Activated CD4-positive, CD25-positive, alpha-beta regulatory T cell treated with anti-CD3 and anti-CD28 coated beads, Interleukin-2, amount 50 U/mL, for 72 hours (primary cell): ENCODE measurements at regions not wholly inside any gene's neighbourhood (a gene's known extent, or its start where the extent isn't known, plus 50 kb on each side); places are given as distances from the start of the nearest gene placed in this dataset.
"Not testable (repeated sequence)": the region's sequence is repeated elsewhere in the genome, so short reads cannot be mapped to it uniquely, and the experiment has no call there.

Source experiments
- DNase-seq: peaks from one replicate; pipeline ENCODE4 v3.0.0; 2021

DNA sequence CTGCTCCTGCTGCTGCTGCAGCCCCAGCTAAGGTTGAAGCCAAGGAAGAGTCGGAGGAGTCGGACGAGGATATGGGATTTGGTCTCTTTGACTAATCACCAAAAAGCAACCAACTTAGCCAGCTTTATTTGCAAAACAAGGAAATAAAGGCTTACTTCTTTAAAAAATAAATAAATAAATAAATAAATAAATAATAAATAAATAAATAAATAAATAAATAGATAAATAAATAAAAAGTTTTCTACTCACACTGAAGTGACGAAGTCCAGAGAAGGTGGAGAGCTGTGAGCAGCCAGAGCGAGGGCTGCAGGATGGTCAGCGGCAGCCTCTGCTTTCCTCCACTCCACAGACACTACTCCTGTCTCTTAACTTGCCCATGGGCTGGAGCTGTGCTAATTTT lies 105.6 kb upstream of the ATL2 start:
- not testable (repeated sequence) for DNase-seq

GRCh38 chr2:38480617-38481016 lies 103.5 kb upstream of the ATL2 start:
- DNase-seq, result no peak

- no peak for DNase-seq
Measured at GRCh38 chr2:38477006-38477405, 99.9 kb upstream of the ATL2 start.

GRCh38 chr2:38475567-38475881 lies 98.5 kb upstream of the ATL2 start:
- DNase-seq, result no peak

- no peak for DNase-seq
Measured at GRCh38 chr2:38474715-38475566, 97.9 kb upstream of the ATL2 start.

DNA sequence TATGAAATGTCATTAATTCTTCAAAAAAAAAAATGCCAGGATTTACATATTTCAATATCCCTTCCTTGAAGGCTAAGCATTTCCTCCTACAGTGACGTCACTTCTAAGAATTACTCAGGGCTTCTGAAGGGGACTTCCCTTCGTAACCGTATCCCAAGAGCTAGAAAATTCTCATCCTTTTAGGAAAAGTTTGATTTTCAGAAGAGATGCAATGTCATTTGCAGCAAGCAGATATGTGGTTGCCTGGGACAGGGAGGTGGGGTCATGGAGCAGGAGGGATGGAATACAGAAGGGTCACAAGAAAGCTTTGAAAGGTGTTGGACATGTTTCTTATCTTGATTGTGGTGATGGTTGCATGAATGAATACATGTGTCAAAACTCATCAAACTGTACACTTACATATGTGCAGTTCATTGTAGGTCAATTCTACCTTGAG lies 97.0 kb upstream of the ATL2 start:
- no peak for DNase-seq

GRCh38 chr2:38473333-38474005 lies 96.4 kb upstream of the ATL2 start:
- no peak for DNase-seq

- no peak for DNase-seq
Measured at GRCh38 chr2:38470115-38470514, 93.0 kb upstream of the ATL2 start.

GRCh38 chr2:38467768-38468455 lies 90.8 kb upstream of the ATL2 start:
- no peak for DNase-seq

DNA sequence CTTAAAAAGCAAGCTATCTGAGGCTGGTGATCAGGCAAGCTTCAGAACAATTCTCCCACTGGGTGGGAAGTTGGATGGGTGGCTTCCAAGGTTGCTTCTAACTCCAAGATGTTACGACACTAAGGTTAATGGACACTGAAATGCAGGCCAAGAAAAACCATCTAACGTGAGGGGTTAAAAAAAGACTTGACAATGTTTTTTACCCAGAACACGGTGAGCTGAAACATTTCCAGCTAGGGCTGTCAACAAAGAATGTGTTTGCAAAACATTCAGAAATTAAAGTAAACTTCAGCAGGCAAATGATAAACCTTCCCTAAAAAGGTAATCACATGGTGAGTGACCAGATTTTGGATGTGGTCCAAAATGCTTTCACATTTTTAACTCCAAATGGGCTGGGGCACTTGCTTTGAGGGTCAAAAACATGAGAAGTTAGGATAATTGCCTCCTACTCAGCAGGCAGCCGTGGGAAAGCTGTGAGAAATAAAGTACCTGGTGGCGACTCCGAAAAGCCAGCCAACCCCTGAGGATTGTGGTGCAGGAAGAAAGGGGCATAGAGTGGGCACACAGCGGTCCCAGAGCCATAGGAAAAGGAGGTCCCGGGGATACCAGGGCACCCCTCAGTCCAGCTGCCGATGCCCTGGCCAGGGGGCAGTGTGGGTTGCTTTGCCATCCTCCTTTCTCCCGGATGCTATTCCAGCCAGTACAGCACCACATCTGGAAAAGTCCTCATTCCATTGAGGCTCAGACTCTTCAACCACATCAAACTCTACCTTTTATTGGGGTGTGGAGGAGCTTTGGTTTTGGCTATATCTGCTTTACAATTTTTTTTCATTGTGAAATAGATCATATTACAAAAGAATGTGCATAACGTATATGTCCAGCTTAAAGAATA lies 90.0 kb upstream of the ATL2 start:
- no peak for DNase-seq

- DNase-seq, result no peak
Measured at GRCh38 chr2:38466409-38466808, 89.3 kb upstream of the ATL2 start.

DNA sequence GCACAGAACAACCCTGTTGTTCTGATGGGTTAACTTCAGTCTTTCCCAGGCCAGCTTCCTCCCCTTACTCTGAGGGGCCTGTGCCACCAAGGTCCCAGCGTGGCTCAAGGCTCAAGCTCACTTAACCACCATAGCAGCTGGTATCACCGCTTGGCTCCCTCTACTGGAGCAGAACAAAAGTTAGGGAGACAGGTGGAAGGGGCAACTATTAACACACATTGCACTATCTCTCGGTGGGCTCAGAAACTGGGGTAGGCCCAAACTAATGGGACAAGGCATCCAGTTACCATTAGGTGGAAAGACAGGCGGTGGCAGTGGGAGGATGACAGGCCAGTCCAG lies 88.7 kb upstream of the ATL2 start:
- no peak for DNase-seq

GRCh38 chr2:38464971-38465788 lies 88.1 kb upstream of the ATL2 start:
- DNase-seq, result no peak

DNA sequence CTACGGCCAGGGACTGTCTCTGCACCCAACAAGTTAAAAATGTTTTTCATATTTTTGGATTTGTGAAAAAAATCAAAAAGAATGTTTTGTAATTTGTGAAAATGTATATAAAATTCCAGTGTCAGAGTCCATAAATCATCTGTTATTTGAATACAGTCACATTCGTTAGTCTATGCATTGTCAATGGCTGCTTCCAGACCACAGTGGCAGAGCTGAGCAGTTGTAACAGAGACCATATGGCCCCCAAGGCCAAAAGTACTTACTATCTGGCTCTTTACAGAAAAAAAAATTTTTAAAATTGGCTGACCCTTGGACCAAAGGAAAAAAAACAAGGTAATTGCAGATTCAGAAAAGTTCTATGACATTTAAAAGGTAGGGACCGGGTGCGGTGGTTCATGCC lies 86.7 kb upstream of the ATL2 start:
- DNase-seq, result no peak

DNA sequence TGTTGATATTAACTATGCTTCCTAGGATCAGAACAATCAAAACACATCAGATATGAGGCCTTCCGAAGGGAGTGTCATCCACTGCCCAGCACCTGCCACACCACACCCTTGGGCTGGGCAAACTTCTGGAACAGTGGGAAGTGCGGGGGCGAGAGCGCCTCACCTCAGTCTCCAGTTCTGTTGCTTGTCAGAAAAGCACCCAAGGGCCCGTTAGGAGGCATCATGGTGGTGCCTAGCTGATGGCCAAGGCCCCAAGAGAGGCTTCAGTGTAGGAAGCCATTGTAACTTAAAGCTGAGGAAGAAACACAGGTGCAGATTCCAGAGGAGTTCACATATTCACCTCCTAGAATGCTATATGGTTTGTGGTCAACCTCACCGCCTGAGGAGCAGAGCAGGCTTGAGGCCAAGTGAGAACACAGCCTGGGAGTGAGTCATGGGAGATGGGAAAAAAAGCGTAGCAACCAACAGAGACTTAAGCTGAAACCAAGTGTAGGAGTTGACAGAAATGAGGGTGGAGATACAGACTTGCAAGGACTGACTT lies 85.1 kb upstream of the ATL2 start:
- no peak for DNase-seq

DNA sequence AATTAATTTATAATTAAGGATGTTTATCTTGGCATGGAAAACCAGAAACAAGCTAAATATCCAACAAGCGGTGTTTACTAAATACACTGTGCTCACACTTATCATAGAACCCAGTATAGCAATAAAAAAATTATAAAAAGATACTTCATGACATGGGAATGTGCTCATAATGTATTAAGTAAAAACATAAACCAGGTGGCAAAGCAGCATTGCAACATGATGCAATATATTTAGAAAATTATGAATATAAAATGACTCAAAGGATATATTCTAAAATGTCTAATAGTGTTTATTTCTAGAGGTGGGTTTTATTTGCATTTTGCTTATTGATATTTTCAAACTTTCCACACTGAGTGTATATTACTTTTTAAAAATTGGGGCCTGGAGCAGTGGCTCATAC lies 84.4 kb upstream of the ATL2 start:
- DNase-seq, result no peak

DNA sequence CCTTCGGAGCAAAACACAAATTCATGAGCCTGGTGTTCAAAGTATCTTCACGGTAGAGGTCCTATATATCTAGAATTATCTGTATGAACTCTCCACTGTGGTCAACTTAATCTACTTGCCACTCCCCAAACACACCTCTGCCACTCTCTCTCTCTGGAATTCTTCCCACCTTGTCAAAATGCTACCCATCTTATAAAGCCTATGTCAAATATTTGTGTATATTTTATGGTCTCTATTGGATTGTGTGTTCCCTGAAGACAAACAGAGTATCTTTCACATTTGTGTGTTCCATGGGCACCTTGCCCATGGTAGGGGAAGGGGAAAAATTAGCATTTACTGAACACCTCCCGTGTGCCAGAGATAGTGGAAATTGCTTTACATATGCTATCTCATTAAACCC lies 83.2 kb upstream of the ATL2 start:
- no peak for DNase-seq

- DNase-seq, result no peak
Measured at GRCh38 chr2:38454081-38454480, 77.0 kb upstream of the ATL2 start.

DNA sequence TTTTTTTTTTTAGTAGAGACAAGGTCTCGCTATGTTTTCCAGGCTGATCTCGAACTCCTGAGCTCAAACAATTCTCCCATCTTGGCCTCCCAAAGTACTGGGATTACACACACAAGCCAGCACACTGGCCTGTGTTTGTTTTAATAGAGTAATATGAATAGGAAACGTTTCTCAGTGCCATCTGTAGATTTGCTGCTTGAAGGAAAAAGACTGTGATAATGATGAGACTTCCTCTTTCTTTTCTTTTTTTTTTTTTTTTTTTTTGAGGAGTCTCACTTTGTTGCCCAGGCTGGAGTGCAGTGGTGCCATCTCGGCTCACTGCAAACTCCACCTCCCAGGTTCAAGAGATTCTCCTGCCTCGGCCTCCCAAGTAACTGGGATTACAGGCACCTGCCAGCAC lies 74.7 kb upstream of the ATL2 start:
- DNase-seq, result not testable (repeated sequence)

DNA sequence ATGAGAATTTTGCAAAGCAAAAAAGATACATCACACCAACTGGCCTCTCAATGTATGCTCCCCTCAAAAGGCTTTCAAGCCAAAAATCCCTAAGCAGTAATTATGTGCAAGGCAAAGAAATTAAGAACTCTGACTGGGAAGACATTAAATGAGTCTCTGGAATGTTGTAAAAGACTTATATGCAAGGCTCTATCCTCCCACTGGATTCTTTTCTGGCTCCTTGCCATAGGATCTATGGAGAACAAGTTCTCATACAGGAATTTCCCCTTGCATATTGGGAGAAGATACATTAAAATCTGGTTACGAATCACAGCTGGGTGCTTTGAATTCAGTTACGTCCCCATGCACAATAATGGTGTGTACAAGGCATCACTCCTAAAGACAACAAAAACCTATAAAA lies 73.4 kb upstream of the ATL2 start:
- DNase-seq, result no peak

GRCh38 chr2:38448692-38449410 lies 71.8 kb upstream of the ATL2 start:
- DNase-seq, result no peak
